ENCODE measurements at regions not wholly inside any gene's neighbourhood (a gene's known extent, or its start where the extent isn't known, plus 50 kb on each side); places are given as distances from the start of the nearest gene placed in this dataset.

GRCh38 chr16:58847902-58848661, 114.0 kb upstream of the GOT2 start:
- TF ChIP-seq CTCF (conservative IDR thresholded peaks at IDR 0.05; ENCODE audit: low read depth, low read length) (no peak), EZH2phosphoT487 (IDR thresholded peaks at IDR 0.05; ENCODE audit: borderline replicate concordance, low read length) (no peak), EZH2 (IDR thresholded peaks at IDR 0.05; ENCODE audit: low read length, unreplicated experiment) (no peak)

Data from PC-3 (cell line).